GM23248 (cell line): ENCODE measurements at regions not wholly inside any gene's neighbourhood (a gene's known extent, or its start where the extent isn't known, plus 50 kb on each side); places are given as distances from the start of the nearest gene placed in this dataset.
"Not testable (repeated sequence)": the region's sequence is repeated elsewhere in the genome, so short reads cannot be mapped to it uniquely, and the experiment has no call there.

Source experiments
- EZH2 ChIP-seq: fragments of 200-600 bp; sonication (generic); IDR thresholded peaks from 2 replicates; pipeline ENCODE4 v1.6.1; 2018; ENCODE audit warnings: antibody characterized with exemption, mild to moderate bottlenecking; ENCODE audit not compliant: insufficient read depth, poor library complexity, severe bottlenecking
- EZH2phosphoT487 ChIP-seq: fragments of 200-600 bp; sonication (generic); IDR thresholded peaks from 2 replicates; pipeline ENCODE4 v1.6.1; 2018; ENCODE audit warnings: antibody characterized with exemption, moderate library complexity, mild to moderate bottlenecking, low read depth; ENCODE audit not compliant: insufficient read depth

DNA sequence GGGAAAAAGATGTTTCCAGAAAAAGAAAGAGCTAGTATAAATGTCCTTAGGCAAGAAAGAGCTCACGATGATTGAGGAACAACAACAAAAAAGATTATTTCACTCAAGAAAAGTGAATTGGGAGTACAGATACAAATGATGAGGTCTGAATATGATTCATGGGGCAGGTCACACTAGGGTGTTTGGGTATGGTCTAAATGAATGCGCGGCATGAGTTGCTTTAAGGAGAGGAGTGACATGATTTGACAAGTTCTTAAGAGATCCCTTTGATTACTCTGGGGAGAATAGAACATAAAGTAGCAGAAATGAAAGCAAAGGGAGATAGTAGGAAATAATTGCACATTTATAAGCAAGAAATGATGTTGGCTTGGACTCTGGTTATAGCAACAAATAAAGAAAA lies 85.9 kb upstream of the AGAP9 start:
- TF ChIP-seq EZH2phosphoT487, EZH2: not testable (repeated sequence)
